PFSK-1 (cell line): ENCODE measurements at regions not wholly inside any gene's neighbourhood (a gene's known extent, or its start where the extent isn't known, plus 50 kb on each side); places are given as distances from the start of the nearest gene placed in this dataset.

Experiments
- FOXP2 ChIP-seq: optimal IDR thresholded peaks from 2 replicates; pipeline ENCODE3; 2011; ENCODE audit warnings: borderline replicate concordance, control low read depth, inconsistent platforms; ENCODE audit not compliant: insufficient read depth; ENCODE audit errors: extremely low read length, extremely low read depth
- POLR2AphosphoS5 ChIP-seq: IDR thresholded peaks from 2 replicates; pipeline ENCODE4 v1.6.1; 2012; ENCODE audit warnings: low read depth, mild to moderate bottlenecking, control low read depth, low read length, moderate library complexity
- SIN3A ChIP-seq: IDR thresholded peaks from 2 replicates; pipeline ENCODE4 v1.6.1; 2012; ENCODE audit warnings: mild to moderate bottlenecking, low read length, moderate library complexity, borderline replicate concordance; ENCODE audit not compliant: insufficient read depth
- TF ChIP-seq, protein P1 (sequence below), 2 experiments: IDR thresholded peaks; 2 replicates each; pipeline versions ENCODE4 v1.6.1 to v1.8.0; 2011 to 2012; ENCODE audit warnings: low read depth in 2 of 2, low read length in 2 of 2, control low read depth in 1 of 2, inconsistent platforms in 1 of 2, mild to moderate bottlenecking in 1 of 2, moderate library complexity in 1 of 2; ENCODE audit not compliant: insufficient read depth in 1 of 2

DNA sequence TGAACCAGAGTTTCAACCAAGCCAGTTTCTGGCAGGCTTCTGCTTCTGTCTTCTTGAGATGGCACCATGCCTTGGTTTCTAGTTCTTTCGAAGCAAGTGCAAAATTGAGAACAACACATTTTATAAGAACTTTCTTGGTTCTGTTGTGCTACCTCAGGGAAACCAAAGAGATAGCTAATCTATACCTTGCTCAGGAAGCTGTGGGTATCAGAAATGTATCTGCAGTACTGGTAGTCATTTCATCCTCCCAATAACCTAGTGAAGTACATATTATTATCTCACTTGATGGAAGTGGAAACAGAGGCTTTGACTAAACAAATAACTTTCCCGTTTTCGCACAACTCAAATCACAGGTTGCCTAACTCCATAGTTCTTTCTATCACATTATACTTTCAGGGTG lies 246.6 kb downstream of the ENC1 start:
- TF ChIP-seq POLR2AphosphoS5 = no peak
- TF ChIP-seq FOXP2 = no peak
- TF ChIP-seq, protein P1, sequence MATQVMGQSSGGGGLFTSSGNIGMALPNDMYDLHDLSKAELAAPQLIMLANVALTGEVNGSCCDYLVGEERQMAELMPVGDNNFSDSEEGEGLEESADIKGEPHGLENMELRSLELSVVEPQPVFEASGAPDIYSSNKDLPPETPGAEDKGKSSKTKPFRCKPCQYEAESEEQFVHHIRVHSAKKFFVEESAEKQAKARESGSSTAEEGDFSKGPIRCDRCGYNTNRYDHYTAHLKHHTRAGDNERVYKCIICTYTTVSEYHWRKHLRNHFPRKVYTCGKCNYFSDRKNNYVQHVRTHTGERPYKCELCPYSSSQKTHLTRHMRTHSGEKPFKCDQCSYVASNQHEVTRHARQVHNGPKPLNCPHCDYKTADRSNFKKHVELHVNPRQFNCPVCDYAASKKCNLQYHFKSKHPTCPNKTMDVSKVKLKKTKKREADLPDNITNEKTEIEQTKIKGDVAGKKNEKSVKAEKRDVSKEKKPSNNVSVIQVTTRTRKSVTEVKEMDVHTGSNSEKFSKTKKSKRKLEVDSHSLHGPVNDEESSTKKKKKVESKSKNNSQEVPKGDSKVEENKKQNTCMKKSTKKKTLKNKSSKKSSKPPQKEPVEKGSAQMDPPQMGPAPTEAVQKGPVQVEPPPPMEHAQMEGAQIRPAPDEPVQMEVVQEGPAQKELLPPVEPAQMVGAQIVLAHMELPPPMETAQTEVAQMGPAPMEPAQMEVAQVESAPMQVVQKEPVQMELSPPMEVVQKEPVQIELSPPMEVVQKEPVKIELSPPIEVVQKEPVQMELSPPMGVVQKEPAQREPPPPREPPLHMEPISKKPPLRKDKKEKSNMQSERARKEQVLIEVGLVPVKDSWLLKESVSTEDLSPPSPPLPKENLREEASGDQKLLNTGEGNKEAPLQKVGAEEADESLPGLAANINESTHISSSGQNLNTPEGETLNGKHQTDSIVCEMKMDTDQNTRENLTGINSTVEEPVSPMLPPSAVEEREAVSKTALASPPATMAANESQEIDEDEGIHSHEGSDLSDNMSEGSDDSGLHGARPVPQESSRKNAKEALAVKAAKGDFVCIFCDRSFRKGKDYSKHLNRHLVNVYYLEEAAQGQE (IDR thresholded peaks at IDR 0.05; ENCODE audit: insufficient read depth in 1 of 2, low read depth in 2 of 2, low read length in 2 of 2) = no peak
- TF ChIP-seq SIN3A = no peak
